ENCODE measurements at regions not wholly inside any gene's neighbourhood (a gene's known extent, or its start where the extent isn't known, plus 50 kb on each side); places are given as distances from the start of the nearest gene placed in this dataset.

DNA sequence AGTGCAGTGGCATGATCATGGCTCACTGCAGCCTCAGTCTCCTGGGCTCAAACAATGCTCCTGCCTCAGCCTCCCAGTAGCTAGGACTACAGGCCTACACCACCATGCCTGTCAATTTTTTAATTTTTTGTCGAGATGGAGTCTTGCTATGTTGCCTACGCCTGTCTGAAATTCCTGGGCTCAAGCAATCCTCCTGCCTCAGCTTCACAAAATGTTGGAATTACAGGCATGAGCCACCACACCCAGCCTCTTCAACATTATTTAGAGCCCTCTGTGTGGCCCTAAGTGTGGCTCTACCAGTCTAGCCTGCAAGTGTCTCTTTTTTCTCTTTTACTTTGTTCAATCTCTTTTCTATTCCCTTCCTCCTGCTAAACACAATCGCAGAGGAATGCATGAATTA is 154.4 kb upstream of the EPB41L4A start:
- H3K4me3 ChIP-seq (ENCODE audit: low read depth, poor library complexity, severe bottlenecking): no peak overlapping the region
- WGBS, 2 donors: 81 to 84% methylated on average over 3 of the region's 3 CpGs
- no peak for TF ChIP-seq POLR2A (IDR thresholded peaks at IDR 0.05)
- TF ChIP-seq, protein P1, sequence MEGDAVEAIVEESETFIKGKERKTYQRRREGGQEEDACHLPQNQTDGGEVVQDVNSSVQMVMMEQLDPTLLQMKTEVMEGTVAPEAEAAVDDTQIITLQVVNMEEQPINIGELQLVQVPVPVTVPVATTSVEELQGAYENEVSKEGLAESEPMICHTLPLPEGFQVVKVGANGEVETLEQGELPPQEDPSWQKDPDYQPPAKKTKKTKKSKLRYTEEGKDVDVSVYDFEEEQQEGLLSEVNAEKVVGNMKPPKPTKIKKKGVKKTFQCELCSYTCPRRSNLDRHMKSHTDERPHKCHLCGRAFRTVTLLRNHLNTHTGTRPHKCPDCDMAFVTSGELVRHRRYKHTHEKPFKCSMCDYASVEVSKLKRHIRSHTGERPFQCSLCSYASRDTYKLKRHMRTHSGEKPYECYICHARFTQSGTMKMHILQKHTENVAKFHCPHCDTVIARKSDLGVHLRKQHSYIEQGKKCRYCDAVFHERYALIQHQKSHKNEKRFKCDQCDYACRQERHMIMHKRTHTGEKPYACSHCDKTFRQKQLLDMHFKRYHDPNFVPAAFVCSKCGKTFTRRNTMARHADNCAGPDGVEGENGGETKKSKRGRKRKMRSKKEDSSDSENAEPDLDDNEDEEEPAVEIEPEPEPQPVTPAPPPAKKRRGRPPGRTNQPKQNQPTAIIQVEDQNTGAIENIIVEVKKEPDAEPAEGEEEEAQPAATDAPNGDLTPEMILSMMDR (IDR thresholded peaks at IDR 0.05): no peak
- intact Hi-C loops (cut with DNase I; ENCODE audit: low total_unique reads): no loop called here
- no peak for DNase-seq (ENCODE audit: low spot score in 2 of 2)

DNA sequence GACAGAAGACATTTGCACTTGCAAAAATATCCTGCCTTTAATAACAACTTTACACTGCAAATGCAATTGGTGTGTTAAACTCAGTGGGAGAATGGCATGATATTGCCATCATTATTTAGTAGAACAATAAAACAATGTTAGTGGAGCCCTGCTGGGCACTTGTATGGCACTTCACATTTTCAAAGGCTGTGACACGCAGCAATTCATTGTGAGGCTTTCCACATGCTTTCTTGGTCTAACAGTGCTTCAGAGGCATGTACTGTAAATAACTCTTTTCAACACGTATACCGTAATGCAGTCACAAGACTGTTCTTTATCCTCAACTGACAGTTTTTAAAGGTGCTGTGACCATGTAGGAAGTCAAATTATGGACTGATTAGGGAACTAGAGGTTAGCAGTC is 155.5 kb upstream of the EPB41L4A start:
- no peak overlapping the region for H3K4me3 ChIP-seq (ENCODE audit: low read depth, poor library complexity, severe bottlenecking)
- WGBS, 2 donors: 69 to 73% methylated on average over 3 of the region's 3 CpGs
- DNase-seq (ENCODE audit: low spot score in 2 of 2): no peak
- TF ChIP-seq, protein P1 (IDR thresholded peaks at IDR 0.05): no peak
- TF ChIP-seq POLR2A (IDR thresholded peaks at IDR 0.05): no peak
- intact Hi-C loops (cut with DNase I; ENCODE audit: low total_unique reads): no loop called here

DNA sequence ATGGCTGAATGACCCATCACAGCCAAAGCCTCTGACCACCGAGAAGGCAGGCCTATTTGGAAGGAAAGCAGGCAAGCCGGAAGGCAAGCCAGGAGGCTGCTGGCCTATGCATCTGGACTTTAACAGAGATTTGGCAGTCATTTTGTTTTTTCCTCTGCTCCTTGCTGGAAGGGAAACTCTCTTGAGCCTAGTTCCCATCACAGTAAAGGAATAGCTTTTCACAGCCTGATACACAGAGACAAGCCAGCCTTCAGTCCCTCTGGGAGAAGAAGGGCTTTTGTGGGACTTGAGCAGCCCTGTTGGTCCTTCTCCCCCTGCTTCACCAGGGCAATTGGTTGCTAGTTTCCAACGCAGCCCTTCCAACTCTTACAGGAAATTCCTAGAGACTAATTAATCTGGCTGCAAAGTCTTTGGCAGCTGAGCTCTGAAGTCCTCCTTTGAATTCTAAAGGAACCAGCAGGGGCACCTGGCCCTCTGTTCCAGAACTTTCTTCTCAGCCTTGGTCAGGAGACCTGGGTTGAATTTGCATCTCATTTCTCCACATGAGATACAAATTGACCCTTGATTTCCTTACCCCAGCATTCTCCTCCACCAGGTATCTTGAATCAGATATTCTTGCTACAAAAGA is 157.3 kb upstream of the EPB41L4A start:
- no peak overlapping the region for H3K4me3 ChIP-seq (ENCODE audit: low read depth, poor library complexity, severe bottlenecking)
- WGBS, 2 donors: 40 to 46% methylated on average over 3 of the region's 3 CpGs
- DNase-seq (ENCODE audit: low spot score in 2 of 2): no peak
- intact Hi-C loops (cut with DNase I; ENCODE audit: low total_unique reads): no loop called here
- TF ChIP-seq POLR2A (IDR thresholded peaks at IDR 0.05): no peak

DNA sequence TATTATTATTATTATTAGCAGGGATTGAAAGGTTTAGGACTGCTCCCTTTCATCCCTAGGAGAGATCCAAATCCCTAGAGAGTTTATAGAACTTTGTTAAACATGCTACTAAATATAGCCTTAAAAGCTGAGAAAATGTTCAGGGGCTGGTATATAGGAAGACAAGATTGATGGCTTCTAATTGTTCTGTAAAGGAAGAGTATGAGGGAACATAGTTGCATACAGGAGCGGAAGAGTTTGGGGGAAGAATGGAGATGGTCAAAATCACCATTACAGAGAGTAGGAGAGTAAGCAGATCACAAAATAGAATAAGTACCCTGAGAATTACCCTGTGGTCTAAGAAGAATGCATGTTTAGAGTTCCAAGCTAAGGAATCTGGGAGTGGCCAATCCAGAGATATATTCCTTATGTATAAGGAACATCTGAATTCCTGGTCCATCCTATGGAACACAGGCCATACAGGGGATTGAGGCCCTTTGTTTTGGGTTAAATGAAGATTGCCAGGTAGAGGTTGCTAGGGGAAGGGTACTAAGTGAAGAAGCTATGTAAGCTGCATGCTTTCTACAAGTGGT is 158.0 kb upstream of the APC start:
- TF ChIP-seq, protein P1 (IDR thresholded peaks at IDR 0.05): no peak
- no peak for TF ChIP-seq POLR2A (IDR thresholded peaks at IDR 0.05)
- H3K4me3 ChIP-seq (ENCODE audit: low read depth, poor library complexity, severe bottlenecking): no peak overlapping the region
- 89 to 100% methylated on average over 1 of the region's 1 CpG for WGBS, 2 donors
- intact Hi-C loops (cut with DNase I; ENCODE audit: low total_unique reads): no loop called here
- no peak for DNase-seq (ENCODE audit: low spot score in 2 of 2)

DNA sequence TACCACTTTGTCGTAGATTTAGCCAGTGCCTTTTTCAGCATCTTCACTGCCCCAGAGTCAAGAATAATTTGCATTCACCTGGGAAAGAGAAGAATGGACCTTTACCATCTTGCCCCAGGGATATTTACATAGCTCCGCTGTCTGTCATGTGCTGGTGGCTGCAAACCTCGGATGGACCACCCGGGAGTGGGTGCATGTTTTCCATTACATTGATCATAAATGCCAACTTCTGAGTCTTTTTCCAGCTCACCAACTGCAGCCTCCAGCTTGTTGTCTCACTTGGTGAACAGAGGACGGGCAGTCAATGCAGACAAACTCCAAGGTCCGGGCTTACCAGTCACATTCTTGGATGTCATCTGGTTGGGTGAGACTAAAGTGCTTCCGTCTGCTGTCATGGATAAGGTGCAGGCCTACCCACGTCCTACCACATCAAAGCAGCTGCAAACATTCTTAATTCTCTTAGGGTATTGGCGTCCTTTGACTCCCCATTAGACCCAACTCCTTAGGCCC is 155.8 kb upstream of the APC start:
- no peak overlapping the region for H3K4me3 ChIP-seq (ENCODE audit: low read depth, poor library complexity, severe bottlenecking)
- intact Hi-C loops (cut with DNase I; ENCODE audit: low total_unique reads): no loop called here
- TF ChIP-seq, protein P1 (IDR thresholded peaks at IDR 0.05): no peak
- TF ChIP-seq POLR2A (IDR thresholded peaks at IDR 0.05): no peak
- DNase-seq (ENCODE audit: low spot score in 2 of 2): no peak
- 81 to 86% methylated on average over 9 of the region's 9 CpGs for WGBS, 2 donors

DNA sequence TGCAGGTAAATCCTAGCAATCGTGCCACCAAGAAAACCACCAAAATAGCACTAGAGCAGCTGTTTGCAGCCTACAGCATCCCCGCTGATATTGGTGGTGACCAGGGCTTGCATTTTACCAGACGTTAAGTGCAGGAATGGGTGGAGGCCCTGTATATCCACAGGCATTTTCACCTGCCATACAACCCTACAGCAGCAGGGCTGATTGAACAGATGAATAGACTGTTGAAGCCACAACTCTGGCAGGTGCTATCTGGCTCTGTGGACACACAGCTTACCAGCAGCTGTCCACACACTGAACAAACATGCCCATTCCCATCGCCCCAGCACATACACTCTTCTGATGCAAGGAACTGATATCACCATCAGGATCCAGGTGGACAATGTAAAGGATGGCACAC is 154.5 kb upstream of the APC start:
- TF ChIP-seq POLR2A (IDR thresholded peaks at IDR 0.05): no peak
- TF ChIP-seq, protein P1 (IDR thresholded peaks at IDR 0.05): no peak
- 92 to 98% methylated on average over 4 of the region's 4 CpGs for WGBS, 2 donors
- intact Hi-C loops (cut with DNase I; ENCODE audit: low total_unique reads): no loop called here

More for the DNA sequence above, 154.5 kb upstream of the APC start:
- no peak for DNase-seq (ENCODE audit: low spot score in 2 of 2)
- H3K4me3 ChIP-seq (ENCODE audit: low read depth, poor library complexity, severe bottlenecking): no peak overlapping the region
